HL-60 (cell line): ENCODE measurements at regions not wholly inside any gene's neighbourhood (a gene's known extent, or its start where the extent isn't known, plus 50 kb on each side); places are given as distances from the start of the nearest gene placed in this dataset.

Source experiments
- POLR2AphosphoS5 ChIP-seq: IDR thresholded peaks from 2 replicates; pipeline ENCODE4 v1.6.1; 2012; ENCODE audit warnings: low read depth
- TF ChIP-seq, protein P1 (sequence below): IDR thresholded peaks from one replicate; pipeline ENCODE4 v1.5.1; 2011; ENCODE audit warnings: low read length, control low read depth, inconsistent platforms; ENCODE audit not compliant: insufficient read depth
- TF ChIP-seq, protein P2 (sequence below): IDR thresholded peaks from 2 replicates; pipeline ENCODE4 v1.6.1; 2012; ENCODE audit warnings: low read depth; ENCODE audit not compliant: insufficient replicate concordance

- TF ChIP-seq, protein P1, sequence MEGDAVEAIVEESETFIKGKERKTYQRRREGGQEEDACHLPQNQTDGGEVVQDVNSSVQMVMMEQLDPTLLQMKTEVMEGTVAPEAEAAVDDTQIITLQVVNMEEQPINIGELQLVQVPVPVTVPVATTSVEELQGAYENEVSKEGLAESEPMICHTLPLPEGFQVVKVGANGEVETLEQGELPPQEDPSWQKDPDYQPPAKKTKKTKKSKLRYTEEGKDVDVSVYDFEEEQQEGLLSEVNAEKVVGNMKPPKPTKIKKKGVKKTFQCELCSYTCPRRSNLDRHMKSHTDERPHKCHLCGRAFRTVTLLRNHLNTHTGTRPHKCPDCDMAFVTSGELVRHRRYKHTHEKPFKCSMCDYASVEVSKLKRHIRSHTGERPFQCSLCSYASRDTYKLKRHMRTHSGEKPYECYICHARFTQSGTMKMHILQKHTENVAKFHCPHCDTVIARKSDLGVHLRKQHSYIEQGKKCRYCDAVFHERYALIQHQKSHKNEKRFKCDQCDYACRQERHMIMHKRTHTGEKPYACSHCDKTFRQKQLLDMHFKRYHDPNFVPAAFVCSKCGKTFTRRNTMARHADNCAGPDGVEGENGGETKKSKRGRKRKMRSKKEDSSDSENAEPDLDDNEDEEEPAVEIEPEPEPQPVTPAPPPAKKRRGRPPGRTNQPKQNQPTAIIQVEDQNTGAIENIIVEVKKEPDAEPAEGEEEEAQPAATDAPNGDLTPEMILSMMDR, result no peak
- no peak for TF ChIP-seq POLR2AphosphoS5
- TF ChIP-seq, protein P2, sequence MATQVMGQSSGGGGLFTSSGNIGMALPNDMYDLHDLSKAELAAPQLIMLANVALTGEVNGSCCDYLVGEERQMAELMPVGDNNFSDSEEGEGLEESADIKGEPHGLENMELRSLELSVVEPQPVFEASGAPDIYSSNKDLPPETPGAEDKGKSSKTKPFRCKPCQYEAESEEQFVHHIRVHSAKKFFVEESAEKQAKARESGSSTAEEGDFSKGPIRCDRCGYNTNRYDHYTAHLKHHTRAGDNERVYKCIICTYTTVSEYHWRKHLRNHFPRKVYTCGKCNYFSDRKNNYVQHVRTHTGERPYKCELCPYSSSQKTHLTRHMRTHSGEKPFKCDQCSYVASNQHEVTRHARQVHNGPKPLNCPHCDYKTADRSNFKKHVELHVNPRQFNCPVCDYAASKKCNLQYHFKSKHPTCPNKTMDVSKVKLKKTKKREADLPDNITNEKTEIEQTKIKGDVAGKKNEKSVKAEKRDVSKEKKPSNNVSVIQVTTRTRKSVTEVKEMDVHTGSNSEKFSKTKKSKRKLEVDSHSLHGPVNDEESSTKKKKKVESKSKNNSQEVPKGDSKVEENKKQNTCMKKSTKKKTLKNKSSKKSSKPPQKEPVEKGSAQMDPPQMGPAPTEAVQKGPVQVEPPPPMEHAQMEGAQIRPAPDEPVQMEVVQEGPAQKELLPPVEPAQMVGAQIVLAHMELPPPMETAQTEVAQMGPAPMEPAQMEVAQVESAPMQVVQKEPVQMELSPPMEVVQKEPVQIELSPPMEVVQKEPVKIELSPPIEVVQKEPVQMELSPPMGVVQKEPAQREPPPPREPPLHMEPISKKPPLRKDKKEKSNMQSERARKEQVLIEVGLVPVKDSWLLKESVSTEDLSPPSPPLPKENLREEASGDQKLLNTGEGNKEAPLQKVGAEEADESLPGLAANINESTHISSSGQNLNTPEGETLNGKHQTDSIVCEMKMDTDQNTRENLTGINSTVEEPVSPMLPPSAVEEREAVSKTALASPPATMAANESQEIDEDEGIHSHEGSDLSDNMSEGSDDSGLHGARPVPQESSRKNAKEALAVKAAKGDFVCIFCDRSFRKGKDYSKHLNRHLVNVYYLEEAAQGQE, result no peak
These were observed 177.7 kb upstream of the ZC3H15 start for GRCh38 chr2:186308347-186308746.
